ENCODE measurements at regions not wholly inside any gene's neighbourhood (a gene's known extent, or its start where the extent isn't known, plus 50 kb on each side); places are given as distances from the start of the nearest gene placed in this dataset.

DNA sequence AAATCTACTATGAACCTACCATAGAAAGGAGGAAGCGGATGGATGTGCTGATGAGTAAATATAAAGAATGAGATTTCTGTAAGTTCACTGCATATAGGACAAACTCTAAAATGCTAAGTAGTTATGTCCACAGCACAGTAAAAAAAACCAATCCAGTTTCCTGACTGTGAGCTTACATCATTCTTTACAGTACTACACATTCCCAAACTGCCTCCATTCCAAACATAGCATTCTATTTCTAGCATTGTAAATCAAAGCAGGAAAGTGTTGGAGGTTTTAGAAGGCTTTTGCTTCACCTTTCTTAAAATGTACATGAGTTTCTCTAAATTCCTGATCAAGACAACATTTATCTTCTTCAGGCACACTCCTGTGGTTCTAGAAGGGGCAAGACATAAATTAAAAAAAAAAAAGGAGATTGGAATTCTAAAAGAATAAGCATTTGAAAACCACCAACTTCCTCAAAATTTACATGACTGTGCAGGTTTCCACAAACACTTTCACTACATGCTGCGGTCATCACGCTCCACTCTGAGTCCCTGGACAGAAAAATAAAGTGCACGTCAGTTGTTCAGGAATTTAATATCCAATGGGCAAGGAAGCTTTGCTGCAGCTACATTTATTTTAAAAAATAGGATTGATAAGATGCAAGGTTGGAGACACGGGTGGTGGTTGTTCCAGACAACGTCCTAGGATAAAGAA lies 297.6 kb upstream of the STS start:
- no peak for ATAC-seq

DNA sequence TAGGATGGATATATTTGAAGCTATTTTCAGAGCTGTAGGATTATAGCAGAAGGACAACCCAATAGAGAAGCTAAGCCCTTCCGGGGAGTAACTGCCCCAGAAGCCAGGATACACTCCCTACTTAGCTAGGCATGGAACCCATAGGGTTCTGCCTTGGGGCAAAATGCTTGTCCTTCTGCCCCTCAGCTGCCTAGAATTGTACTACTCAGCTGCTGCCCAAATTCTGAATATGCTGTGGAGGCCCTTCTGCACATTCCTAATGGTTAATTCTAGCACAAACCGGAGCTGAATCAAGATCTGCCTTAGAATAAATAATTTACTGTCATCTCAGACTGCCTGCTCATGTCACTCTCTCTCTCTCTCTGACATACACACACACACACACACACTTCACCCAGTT lies 297.7 kb upstream of the VCX3A start:
- no peak overlapping the region for H3K4me3 Mint-ChIP-seq
- DNase-seq (no peak), ATAC-seq (no peak)
- H3K9me3 Mint-ChIP-seq: no peaks in the 10 kb centered on the region
- H3K36me3 Mint-ChIP-seq (ENCODE audit: low read depth): no peaks in the 10 kb centered on the region
- TF ChIP-seq, protein P1, sequence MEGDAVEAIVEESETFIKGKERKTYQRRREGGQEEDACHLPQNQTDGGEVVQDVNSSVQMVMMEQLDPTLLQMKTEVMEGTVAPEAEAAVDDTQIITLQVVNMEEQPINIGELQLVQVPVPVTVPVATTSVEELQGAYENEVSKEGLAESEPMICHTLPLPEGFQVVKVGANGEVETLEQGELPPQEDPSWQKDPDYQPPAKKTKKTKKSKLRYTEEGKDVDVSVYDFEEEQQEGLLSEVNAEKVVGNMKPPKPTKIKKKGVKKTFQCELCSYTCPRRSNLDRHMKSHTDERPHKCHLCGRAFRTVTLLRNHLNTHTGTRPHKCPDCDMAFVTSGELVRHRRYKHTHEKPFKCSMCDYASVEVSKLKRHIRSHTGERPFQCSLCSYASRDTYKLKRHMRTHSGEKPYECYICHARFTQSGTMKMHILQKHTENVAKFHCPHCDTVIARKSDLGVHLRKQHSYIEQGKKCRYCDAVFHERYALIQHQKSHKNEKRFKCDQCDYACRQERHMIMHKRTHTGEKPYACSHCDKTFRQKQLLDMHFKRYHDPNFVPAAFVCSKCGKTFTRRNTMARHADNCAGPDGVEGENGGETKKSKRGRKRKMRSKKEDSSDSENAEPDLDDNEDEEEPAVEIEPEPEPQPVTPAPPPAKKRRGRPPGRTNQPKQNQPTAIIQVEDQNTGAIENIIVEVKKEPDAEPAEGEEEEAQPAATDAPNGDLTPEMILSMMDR (IDR thresholded peaks at IDR 0.05): no peak
- no peak overlapping the region for H3K27ac Mint-ChIP-seq
- POLR2A ChIA-PET: interaction anchor here (0.7 kb wide), 1 partner anchor 26 kb away, joined by 3 read pairs; no protein-coding TSS in a partner anchor
- intact Hi-C loops (cut with micrococcal nuclease): no loop called here
- H3K27me3 Mint-ChIP-seq: peaks cover 1% of the 10 kb centered on the region
- CTCF ChIA-PET: no interaction called here
- H3K4me1 Mint-ChIP-seq (ENCODE audit: low read depth): no peaks in the 10 kb centered on the region

More for the DNA sequence above, 297.6 kb upstream of the STS start:
- Mint-ChIP-seq H3K4me3 (no peak overlapping the region), H3K9me3 (no peaks in the 10 kb centered on the region), H3K27ac (no peak overlapping the region), H3K4me1 (ENCODE audit: low read depth) (no peaks in the 10 kb centered on the region), H3K36me3 (ENCODE audit: low read depth) (no peaks in the 10 kb centered on the region), H3K27me3 (no peaks in the 10 kb centered on the region)
- intact Hi-C loops (cut with micrococcal nuclease): no loop called here
- CTCF ChIA-PET: no interaction called here
- DNase-seq: no peak
- POLR2A ChIA-PET: no interaction called here
- TF ChIP-seq, protein P1 (IDR thresholded peaks at IDR 0.05): no peak

DNA sequence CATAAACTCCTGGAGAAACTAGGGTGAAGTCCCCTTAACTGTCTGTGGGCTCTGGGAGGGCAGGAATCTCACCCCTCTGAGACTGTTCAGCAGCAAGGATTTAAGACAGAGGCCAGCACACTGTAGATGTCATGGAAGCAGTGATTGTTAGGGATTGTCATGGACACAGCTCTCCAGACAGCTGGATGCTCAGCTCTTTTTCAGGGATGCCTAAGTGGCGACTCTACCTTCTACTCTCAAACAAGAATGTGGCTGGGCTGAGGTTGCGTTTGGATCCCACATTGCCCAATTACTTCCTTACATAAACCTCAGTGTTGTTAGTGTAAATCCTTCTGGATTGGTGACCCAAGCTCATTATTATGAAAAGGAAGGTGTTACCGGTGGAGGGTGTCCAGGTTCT lies 291.9 kb upstream of the VCX3A start:
- Mint-ChIP-seq H3K9me3 (no peaks in the 10 kb centered on the region), H3K4me3 (no peak overlapping the region), H3K27ac (no peak overlapping the region), H3K4me1 (ENCODE audit: low read depth) (no peaks in the 10 kb centered on the region), H3K27me3 (no peaks in the 10 kb centered on the region), H3K36me3 (ENCODE audit: low read depth) (no peaks in the 10 kb centered on the region)
- intact Hi-C loops (cut with micrococcal nuclease): no loop called here
- TF ChIP-seq, protein P1 (IDR thresholded peaks at IDR 0.05): no peak
- ATAC-seq (no peak), DNase-seq (no peak)
- POLR2A ChIA-PET: no interaction called here
- CTCF ChIA-PET: no interaction called here

DNA sequence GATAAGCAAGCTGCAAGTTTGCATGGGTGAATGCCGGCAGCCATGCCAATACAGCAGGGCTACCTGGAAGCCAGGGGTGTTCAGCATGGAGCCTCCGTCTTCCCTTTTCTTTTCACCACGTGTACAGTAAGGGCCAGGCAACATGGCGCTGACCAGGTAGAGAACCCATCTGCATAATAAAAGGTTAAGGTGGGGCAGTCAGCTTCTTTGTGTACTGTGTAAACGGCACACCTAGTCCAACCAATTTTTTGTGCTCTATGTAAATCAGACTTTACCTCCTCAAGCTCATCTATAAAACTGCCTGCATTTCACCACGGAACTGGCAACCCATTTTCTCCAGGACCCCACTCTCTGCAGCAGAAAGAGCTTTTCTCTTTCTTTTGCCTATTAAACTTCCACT lies 286.8 kb upstream of the VCX3A start:
- Mint-ChIP-seq H3K36me3 (ENCODE audit: low read depth) (no peaks in the 10 kb centered on the region), H3K9me3 (no peaks in the 10 kb centered on the region), H3K27ac (no peak overlapping the region), H3K4me1 (ENCODE audit: low read depth) (no peaks in the 10 kb centered on the region), H3K27me3 (no peaks in the 10 kb centered on the region), H3K4me3 (no peak overlapping the region)
- TF ChIP-seq, protein P1 (IDR thresholded peaks at IDR 0.05): no peak
- intact Hi-C loops (cut with micrococcal nuclease): no loop called here
- ATAC-seq (no peak), DNase-seq (no peak)
- POLR2A ChIA-PET: no interaction called here
- CTCF ChIA-PET: no interaction called here

DNA sequence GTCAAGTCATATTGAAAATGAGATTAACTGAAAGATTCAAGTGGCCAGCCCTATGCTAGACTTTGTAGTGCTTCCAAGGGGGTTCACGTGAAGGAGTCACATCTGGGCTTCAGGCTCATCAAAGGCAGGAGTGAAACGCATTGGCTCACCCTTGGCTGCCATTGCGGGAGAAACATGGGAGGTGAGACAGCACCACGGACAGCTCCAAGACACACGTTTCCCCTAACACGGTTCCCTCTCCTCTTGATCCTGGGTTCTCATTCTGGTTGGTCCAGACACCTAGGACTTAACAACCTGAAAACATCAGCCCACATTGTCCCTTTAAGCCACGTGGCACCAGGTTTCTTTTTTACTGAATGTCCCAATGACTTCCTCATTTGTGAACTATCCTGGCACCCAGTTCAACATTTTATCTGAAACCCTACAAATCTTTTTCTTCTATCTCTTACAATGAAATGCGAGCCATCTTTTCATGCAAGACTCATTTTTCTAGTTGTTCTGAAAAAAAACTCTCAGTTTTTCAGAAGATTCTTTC lies 279.0 kb upstream of the VCX3A start:
- Mint-ChIP-seq H3K36me3 (ENCODE audit: low read depth) (no peaks in the 10 kb centered on the region), H3K9me3 (no peaks in the 10 kb centered on the region), H3K27me3 (no peaks in the 10 kb centered on the region), H3K4me3 (no peak overlapping the region), H3K4me1 (ENCODE audit: low read depth) (no peaks in the 10 kb centered on the region), H3K27ac (no peak overlapping the region)
- CTCF ChIA-PET: no interaction called here
- intact Hi-C loops (cut with micrococcal nuclease): no loop called here
- POLR2A ChIA-PET: interaction anchor here (0.7 kb wide), 1 partner anchor 29 kb away, joined by 4 read pairs; no protein-coding TSS in a partner anchor
- ATAC-seq (no peak), DNase-seq (no peak)
- TF ChIP-seq, protein P1 (IDR thresholded peaks at IDR 0.05): no peak

Measured in activated CD8-positive, alpha-beta T cell treated with anti-CD3 and anti-CD28 coated beads for 36 hours (primary cell).